ENCODE measurements at regions not wholly inside any gene's neighbourhood (a gene's known extent, or its start where the extent isn't known, plus 50 kb on each side); places are given as distances from the start of the nearest gene placed in this dataset.

DNA sequence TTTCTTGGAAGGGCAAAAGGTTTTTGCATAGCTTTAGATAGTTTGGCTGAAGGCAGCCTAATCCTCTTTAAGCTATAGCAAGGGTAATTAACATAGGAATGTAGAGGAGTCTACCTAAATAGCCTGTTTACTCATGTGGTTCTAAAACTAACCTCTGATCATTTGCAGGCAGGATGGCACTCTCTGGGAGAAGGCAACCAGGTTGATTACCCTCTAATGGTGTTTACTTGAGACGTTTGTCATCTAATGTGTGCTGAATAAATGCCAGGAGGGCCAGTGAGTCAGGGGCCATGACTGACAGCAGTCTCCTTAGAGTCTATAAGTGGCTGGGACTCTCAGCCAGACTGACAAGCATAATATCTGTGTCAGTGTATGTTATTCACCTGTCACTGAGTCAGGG lies 286.4 kb downstream of the PCNX1 start:
- H3K27ac ChIP-seq: no peak overlapping the region
- TF ChIP-seq, protein P1, sequence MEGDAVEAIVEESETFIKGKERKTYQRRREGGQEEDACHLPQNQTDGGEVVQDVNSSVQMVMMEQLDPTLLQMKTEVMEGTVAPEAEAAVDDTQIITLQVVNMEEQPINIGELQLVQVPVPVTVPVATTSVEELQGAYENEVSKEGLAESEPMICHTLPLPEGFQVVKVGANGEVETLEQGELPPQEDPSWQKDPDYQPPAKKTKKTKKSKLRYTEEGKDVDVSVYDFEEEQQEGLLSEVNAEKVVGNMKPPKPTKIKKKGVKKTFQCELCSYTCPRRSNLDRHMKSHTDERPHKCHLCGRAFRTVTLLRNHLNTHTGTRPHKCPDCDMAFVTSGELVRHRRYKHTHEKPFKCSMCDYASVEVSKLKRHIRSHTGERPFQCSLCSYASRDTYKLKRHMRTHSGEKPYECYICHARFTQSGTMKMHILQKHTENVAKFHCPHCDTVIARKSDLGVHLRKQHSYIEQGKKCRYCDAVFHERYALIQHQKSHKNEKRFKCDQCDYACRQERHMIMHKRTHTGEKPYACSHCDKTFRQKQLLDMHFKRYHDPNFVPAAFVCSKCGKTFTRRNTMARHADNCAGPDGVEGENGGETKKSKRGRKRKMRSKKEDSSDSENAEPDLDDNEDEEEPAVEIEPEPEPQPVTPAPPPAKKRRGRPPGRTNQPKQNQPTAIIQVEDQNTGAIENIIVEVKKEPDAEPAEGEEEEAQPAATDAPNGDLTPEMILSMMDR (conservative IDR thresholded peaks at IDR 0.05): no peak

DNA sequence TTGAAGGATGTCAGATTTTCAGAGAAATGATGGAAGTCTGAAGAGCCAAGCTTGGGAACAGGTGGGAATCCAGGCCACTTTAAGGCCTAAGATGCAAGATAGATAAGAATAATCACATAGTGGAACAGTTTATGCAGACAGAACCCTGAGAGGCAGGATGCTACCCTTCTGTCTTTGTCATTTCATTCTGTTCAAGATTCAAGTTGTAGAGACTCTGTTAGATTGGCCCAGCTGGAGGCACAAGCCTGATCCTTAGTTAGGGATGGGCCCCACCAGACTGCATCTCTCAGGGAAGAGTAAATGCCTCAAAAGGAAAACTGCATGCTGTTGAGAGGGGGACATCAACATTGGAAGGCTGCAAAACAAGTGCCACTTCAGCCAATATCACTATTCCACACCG lies 287.0 kb downstream of the PCNX1 start:
- H3K27ac ChIP-seq: no peak overlapping the region
- TF ChIP-seq, protein P1 (conservative IDR thresholded peaks at IDR 0.05): no peak

DNA sequence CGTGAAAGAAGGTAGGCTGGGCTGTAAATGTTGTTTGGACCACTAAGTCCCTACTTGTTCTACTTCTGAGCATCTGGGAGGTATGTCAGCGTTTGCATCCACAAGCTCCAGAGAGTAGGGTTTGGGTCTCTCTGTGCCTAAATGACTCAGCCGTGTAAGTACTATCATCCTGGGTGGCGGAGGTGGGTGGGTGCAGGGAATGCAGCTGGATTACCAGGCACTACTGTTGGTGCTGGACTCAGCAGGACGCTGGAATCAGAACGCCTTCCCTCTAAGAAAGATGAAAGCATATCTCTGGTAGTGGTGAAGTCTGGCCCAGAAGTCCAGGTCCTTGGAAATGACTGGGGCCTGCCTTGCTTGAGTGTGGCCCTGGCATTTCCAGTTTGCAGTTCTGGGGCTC lies 289.7 kb downstream of the PCNX1 start:
- TF ChIP-seq, protein P1 (conservative IDR thresholded peaks at IDR 0.05): no peak

DNA sequence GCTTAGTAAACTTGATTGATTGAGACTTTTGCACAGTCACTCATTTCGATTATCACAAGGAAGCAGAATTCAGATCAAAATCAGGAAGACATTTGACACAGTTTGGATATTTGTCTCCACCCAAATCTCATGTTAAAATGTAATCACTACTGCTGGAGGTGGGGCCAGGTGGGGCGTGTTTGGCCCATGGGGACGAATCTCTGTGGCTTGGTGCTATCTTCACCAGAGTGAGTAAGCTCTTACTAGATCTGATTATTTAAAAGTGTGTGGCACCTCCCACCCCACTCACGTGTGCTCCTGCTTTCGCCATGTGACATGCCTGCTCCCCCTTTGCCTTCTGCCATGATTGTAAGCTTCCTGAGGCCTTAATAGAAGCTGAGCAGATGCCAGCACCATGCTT lies 291.4 kb downstream of the PCNX1 start:
- H3K27ac ChIP-seq: no peak overlapping the region
- TF ChIP-seq, protein P1 (conservative IDR thresholded peaks at IDR 0.05): no peak

More for the DNA sequence above, 289.7 kb downstream of the PCNX1 start:
- no peak overlapping the region for H3K27ac ChIP-seq

DNA sequence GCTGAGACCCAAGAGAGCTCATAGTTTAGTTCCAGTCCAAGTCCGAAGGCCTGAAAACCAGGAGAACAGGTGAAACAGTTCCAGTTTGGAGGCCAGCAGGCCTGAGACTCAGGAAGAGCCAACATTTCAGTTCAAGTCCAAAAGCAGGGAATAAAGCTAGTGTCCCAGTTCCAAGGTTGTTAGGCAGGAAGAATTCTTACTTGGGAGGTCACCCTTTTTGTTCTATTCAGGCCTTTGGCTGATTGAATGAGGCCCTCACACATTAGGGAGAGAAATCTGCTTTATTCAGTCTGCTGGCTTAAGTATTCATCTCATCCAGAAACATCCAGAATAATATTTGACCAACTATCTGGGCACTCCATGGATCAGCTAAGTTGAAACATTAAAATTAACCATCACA lies 294.6 kb downstream of the PCNX1 start:
- no peak overlapping the region for H3K27ac ChIP-seq
- TF ChIP-seq, protein P1 (conservative IDR thresholded peaks at IDR 0.05): no peak

DNA sequence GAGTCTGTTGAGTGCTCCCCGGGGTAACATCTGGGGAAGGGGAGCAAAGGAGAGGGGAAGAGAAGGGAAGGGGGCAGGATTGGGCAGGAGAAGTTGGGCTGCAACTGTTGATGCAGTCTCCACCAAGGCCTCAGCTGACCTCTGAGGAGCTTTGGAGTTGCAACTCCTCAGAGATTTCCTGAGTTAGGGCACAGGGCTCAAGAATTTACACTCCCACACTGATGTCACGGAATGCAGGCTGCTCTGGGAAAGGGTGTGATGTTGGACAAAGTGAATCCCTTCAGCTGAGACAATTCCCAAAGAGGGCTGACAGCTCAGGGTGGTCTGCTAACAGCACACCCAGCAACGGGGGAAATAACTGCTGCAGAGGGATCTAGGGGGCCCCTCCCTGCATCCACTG lies 295.6 kb downstream of the PCNX1 start:
- no peak overlapping the region for H3K27ac ChIP-seq
- TF ChIP-seq, protein P1 (conservative IDR thresholded peaks at IDR 0.05): no peak

DNA sequence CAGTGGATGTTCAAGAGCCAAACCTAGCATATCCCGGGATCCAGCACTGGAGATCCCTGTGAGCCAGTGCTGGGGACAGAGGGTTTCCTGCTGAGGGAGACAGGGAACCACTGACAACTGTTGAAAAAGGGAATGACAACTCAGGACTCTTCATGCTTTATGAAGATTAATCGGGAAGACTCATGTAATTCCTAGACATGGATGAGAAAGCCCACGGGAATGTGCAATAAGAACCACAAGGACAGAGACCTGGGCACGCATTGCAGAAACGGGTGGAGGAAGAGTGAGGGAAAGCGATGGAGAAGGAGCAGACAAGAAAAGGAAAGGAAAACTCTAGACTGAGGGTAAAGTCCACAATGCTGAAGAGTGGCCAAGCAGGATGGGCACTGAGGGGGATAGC lies 296.0 kb downstream of the PCNX1 start:
- TF ChIP-seq, protein P1 (conservative IDR thresholded peaks at IDR 0.05): no peak

DNA sequence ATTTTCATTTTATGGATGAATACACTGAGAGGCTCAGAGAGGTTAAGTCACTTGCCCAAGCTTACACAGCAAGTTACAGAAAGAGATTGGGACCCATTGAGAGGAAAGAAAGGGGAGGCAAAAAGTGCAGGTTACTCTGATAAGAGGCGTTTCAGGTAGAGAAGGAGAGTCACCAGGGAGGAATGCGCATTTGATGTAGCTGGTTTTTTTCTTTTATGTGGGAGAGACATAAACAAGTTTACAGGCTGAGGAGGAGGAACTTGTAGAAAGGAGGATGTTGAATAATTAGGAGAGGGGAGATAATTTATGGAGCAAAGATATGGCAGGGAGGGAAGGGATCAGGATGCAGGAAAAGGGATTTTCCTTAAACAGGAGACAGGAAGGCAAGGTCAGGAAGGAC lies 297.0 kb downstream of the PCNX1 start:
- TF ChIP-seq, protein P1 (conservative IDR thresholded peaks at IDR 0.05): no peak
- no peak overlapping the region for H3K27ac ChIP-seq

More for the DNA sequence above, 296.0 kb downstream of the PCNX1 start:
- H3K27ac ChIP-seq: no peak overlapping the region
